T-helper 2 cell treated with Interferon-gamma antibody and Interleukin-4, amounts not matched to agents 100 ng/mL and 5 ng/mL, for 36 hours (primary cell): ENCODE measurements at regions not wholly inside any gene's neighbourhood (a gene's known extent, or its start where the extent isn't known, plus 50 kb on each side); places are given as distances from the start of the nearest gene placed in this dataset.

Source experiments
- intact Hi-C: fragments of 100-400 bp; cut with micrococcal nuclease; formaldehyde crosslinking; loops from one replicate; pipeline ENCODE4 v1.15.1; 2023

GRCh38 chr1:57882072-57882471 is 458.2 kb upstream of the DAB1 start:
- intact Hi-C loops, result no loop called here

GRCh38 chr1:57881639-57882038 is 457.8 kb upstream of the DAB1 start:
- intact Hi-C loops, result no loop called here

- intact Hi-C loops, result no loop called here
Measured at GRCh38 chr1:57879700-57880099, 455.8 kb upstream of the DAB1 start.

GRCh38 chr1:57874418-57874877 is 450.6 kb upstream of the DAB1 start:
- intact Hi-C loops, result no loop called here

GRCh38 chr1:57872913-57873312 is 449.1 kb upstream of the DAB1 start:
- intact Hi-C loops, result no loop called here

GRCh38 chr1:57868908-57869307 is 445.0 kb upstream of the DAB1 start:
- intact Hi-C loops, result no loop called here

GRCh38 chr1:57868239-57868638 is 444.4 kb upstream of the DAB1 start:
- intact Hi-C loops, result no loop called here

GRCh38 chr1:57866998-57867397 is 443.1 kb upstream of the DAB1 start:
- intact Hi-C loops, result no loop called here

- intact Hi-C loops, result no loop called here
Measured at GRCh38 chr1:57860931-57861565, 437.2 kb upstream of the DAB1 start.

GRCh38 chr1:57860325-57860724 is 436.5 kb upstream of the DAB1 start:
- intact Hi-C loops, result no loop called here

- intact Hi-C loops, result no loop called here
Measured at GRCh38 chr1:57858740-57859139, 434.9 kb upstream of the DAB1 start.

GRCh38 chr1:57857809-57858208 is 433.9 kb upstream of the DAB1 start:
- intact Hi-C loops, result no loop called here

- intact Hi-C loops, result no loop called here
Measured at GRCh38 chr1:57854436-57854835, 430.6 kb upstream of the DAB1 start.

- intact Hi-C loops, result no loop called here
Measured at GRCh38 chr1:57850176-57850940, 426.5 kb upstream of the DAB1 start.

GRCh38 chr1:57848406-57848805 is 424.5 kb upstream of the DAB1 start:
- intact Hi-C loops, result no loop called here

GRCh38 chr1:57845041-57845440 is 421.2 kb upstream of the DAB1 start:
- intact Hi-C loops, result no loop called here

GRCh38 chr1:57844382-57844980 is 420.6 kb upstream of the DAB1 start:
- intact Hi-C loops, result no loop called here

- intact Hi-C loops, result no loop called here
Measured at GRCh38 chr1:57843760-57844159, 419.9 kb upstream of the DAB1 start.

GRCh38 chr1:57839526-57839925 is 415.7 kb upstream of the DAB1 start:
- intact Hi-C loops, result no loop called here

GRCh38 chr1:57839067-57839466 is 415.2 kb upstream of the DAB1 start:
- intact Hi-C loops, result no loop called here

GRCh38 chr1:57835620-57836019 is 411.8 kb upstream of the DAB1 start:
- intact Hi-C loops, result no loop called here

- intact Hi-C loops, result no loop called here
Measured at GRCh38 chr1:57833296-57833695, 409.4 kb upstream of the DAB1 start.

GRCh38 chr1:57832612-57833011 is 408.8 kb upstream of the DAB1 start:
- intact Hi-C loops, result no loop called here
